IMR-90 (cell line): ENCODE measurements at regions not wholly inside any gene's neighbourhood (a gene's known extent, or its start where the extent isn't known, plus 50 kb on each side); places are given as distances from the start of the nearest gene placed in this dataset.

Source experiments
- ATAC-seq: fragments of 200-7000 bp; cut with Tn5 transposase; 2 replicates; pipeline ENCODE4 v1.9.1; 2020; ENCODE audit warnings: low read depth, mild to moderate bottlenecking, moderate library complexity
- BruUV-seq: library from RNA; stranded (reverse); fragments of 400-500 nt; replicated peaks from 2 replicates; lab custom pipeline; 2021; lab: Mats Ljungman, UMichigan
- CTCF ChIA-PET: fragments of 300-600 bp; formaldehyde crosslinking; extraction: SDS; loops from one replicate; lab custom pipeline; 2021; ENCODE audit warnings: antibody characterized with exemption; lab: Yijun Ruan, JAX
- POLR2A ChIA-PET: fragments of 300-600 bp; sonication (Branson Sonifier 250); formaldehyde crosslinking; loops from one replicate; lab custom pipeline; 2022; ENCODE audit warnings: antibody characterized with exemption; ENCODE audit not compliant: unreplicated experiment; lab: Charles Lee
- DNase-seq: peaks from one replicate; pipeline ENCODE4 v3.0.0; 2013
- H2AFZ ChIP-seq: replicated peaks from 2 replicates; pipeline ENCODE3; 2013; ENCODE audit warnings: low read length, mild to moderate bottlenecking; ENCODE audit not compliant: poor library complexity
- H2AK5ac ChIP-seq: 2 replicates; pipeline ENCODE4 v1.6.1; 2013; ENCODE audit warnings: low read depth, low read length, inconsistent platforms
- H2AK9ac ChIP-seq: replicated peaks from 2 replicates; pipeline ENCODE3; 2013; ENCODE audit warnings: mild to moderate bottlenecking, low read depth, low read length, moderate library complexity; ENCODE audit not compliant: poor library complexity
- H2BK120ac ChIP-seq: 2 replicates; pipeline ENCODE4 v1.6.1; 2013; ENCODE audit warnings: low read depth, low read length, inconsistent platforms
- H2BK15ac ChIP-seq: 3 replicates; pipeline ENCODE4 v1.6.1; 2013; ENCODE audit warnings: low read depth, low read length, inconsistent platforms
- H2BK20ac ChIP-seq: 2 replicates; pipeline ENCODE4 v1.6.1; 2013; ENCODE audit warnings: low read depth, mild to moderate bottlenecking, inconsistent platforms, low read length, moderate library complexity
- H2BK5ac ChIP-seq: 2 replicates; pipeline ENCODE4 v1.6.1; 2013; ENCODE audit warnings: mild to moderate bottlenecking, low read depth, low read length, inconsistent platforms; ENCODE audit not compliant: poor library complexity, severe bottlenecking
- H3K14ac ChIP-seq: replicated peaks from 2 replicates; pipeline ENCODE4 v1.6.1; 2013; ENCODE audit warnings: low read depth, low read length, inconsistent platforms
- H3K18ac ChIP-seq: 2 replicates; pipeline ENCODE4 v1.6.1; 2013; ENCODE audit warnings: low read depth, low read length, control low read depth
- H3K23ac ChIP-seq: 2 replicates; pipeline ENCODE4 v1.6.1; 2013; ENCODE audit warnings: low read depth, low read length, inconsistent platforms
- H3K27ac ChIP-seq: 2 replicates; pipeline ENCODE4 v1.5.1; 2013; ENCODE audit warnings: mild to moderate bottlenecking, control low read depth, low read length; ENCODE audit not compliant: insufficient read depth
- H3K27me3 ChIP-seq: 2 replicates; pipeline ENCODE4 v1.6.1; 2013; ENCODE audit warnings: low read length; ENCODE audit not compliant: control insufficient read depth, insufficient read depth
- H3K36me3 ChIP-seq: 2 replicates; pipeline ENCODE4 v1.6.1; 2013; ENCODE audit warnings: low read length, mixed read lengths; ENCODE audit not compliant: control insufficient read depth, insufficient read depth
- H3K4ac ChIP-seq: 2 replicates; pipeline ENCODE4 v1.6.1; 2013; ENCODE audit warnings: low read depth, low read length, inconsistent platforms
- H3K4me1 ChIP-seq: 2 replicates; pipeline ENCODE4 v1.6.1; 2013; ENCODE audit warnings: low read length, mixed read lengths; ENCODE audit not compliant: control insufficient read depth, insufficient read depth
- H3K4me2 ChIP-seq: 2 replicates; pipeline ENCODE4 v1.6.1; 2013; ENCODE audit warnings: low read depth, mild to moderate bottlenecking, control low read depth, low read length, moderate library complexity
- H3K4me3 ChIP-seq: 2 replicates; pipeline ENCODE4 v1.5.1; 2013; ENCODE audit warnings: low read depth, mild to moderate bottlenecking, control low read depth, low read length, moderate library complexity; ENCODE audit not compliant: insufficient read depth
- H3K56ac ChIP-seq: 2 replicates; pipeline ENCODE4 v1.6.1; 2013; ENCODE audit warnings: low read length, inconsistent platforms; ENCODE audit not compliant: insufficient read depth; ENCODE audit errors: extremely low read depth
- H3K79me1 ChIP-seq, 2 experiments: 2 replicates each; pipeline ENCODE4 v1.6.1; 2013; ENCODE audit warnings: low read length in 2 of 2, inconsistent platforms in 1 of 2, low read depth in 1 of 2
- H3K9ac ChIP-seq: 2 replicates; pipeline ENCODE4 v1.6.1; 2013; ENCODE audit warnings: low read depth, low read length, control low read depth
- H3K9me1 ChIP-seq: 2 replicates; pipeline ENCODE4 v1.6.1; 2013; ENCODE audit warnings: low read length, inconsistent platforms; ENCODE audit not compliant: insufficient read depth
- H3K9me3 ChIP-seq: 2 replicates; pipeline ENCODE4 v1.6.1; 2013; ENCODE audit warnings: low read length; ENCODE audit not compliant: control insufficient read depth, insufficient read depth
- H4K20me1 ChIP-seq: 2 replicates; pipeline ENCODE4 v1.6.1; 2013; ENCODE audit warnings: low read length, inconsistent platforms; ENCODE audit not compliant: insufficient read depth
- H4K5ac ChIP-seq: 2 replicates; pipeline ENCODE4 v1.6.1; 2013; ENCODE audit warnings: mild to moderate bottlenecking, low read depth, low read length, control low read depth
- H4K8ac ChIP-seq, 2 experiments: 2 replicates each; pipeline ENCODE4 v1.6.1; 2013; ENCODE audit warnings: low read depth in 2 of 2, low read length in 2 of 2, control low read depth in 1 of 2, inconsistent platforms in 1 of 2
- H4K91ac ChIP-seq: 2 replicates; pipeline ENCODE4 v1.6.1; 2013; ENCODE audit warnings: low read depth, low read length, inconsistent platforms; ENCODE audit not compliant: insufficient read depth
- FOS ChIP-seq: fragments of 150-350 bp; IDR thresholded peaks from 2 replicates; pipeline ENCODE4 v1.6.1; 2016; ENCODE audit warnings: low read depth, low read length
- MXI1 ChIP-seq: IDR thresholded peaks from 2 replicates; pipeline ENCODE4 v1.6.1; 2012; ENCODE audit warnings: low read depth, mild to moderate bottlenecking, low read length, moderate library complexity, borderline replicate concordance
- NFE2L2 ChIP-seq: fragments of 150-350 bp; IDR thresholded peaks from 2 replicates; pipeline ENCODE4 v1.6.1; 2016; ENCODE audit warnings: low read depth, mild to moderate bottlenecking, low read length
- RCOR1 ChIP-seq: IDR thresholded peaks from 2 replicates; pipeline ENCODE4 v1.6.1; 2012; ENCODE audit warnings: mild to moderate bottlenecking, low read length, improper control_type of control experiment; ENCODE audit not compliant: insufficient replicate concordance
- SMC3 ChIP-seq: fragments of 150-350 bp; IDR thresholded peaks from 2 replicates; pipeline ENCODE4 v1.6.1; 2016; ENCODE audit warnings: low read depth, mild to moderate bottlenecking, antibody characterized with exemption, low read length, moderate library complexity
- dilution Hi-C: fragments of 300-500 bp; cut with HindIII; formaldehyde crosslinking; loops from one replicate; pipeline ENCODE4 v1.14.3; 2018; ENCODE audit warnings: low sequenced_read_pairs; ENCODE audit not compliant: unreplicated experiment
- in situ Hi-C: fragments of 300-500 bp; cut with MboI; formaldehyde crosslinking; loops from 3 replicates; pipeline ENCODE4 v1.14.3; 2019; ENCODE audit warnings: low sequenced_read_pairs, inconsistent platforms, mixed read lengths
- intact Hi-C: fragments of 100-400 bp; cut with micrococcal nuclease; formaldehyde crosslinking; loops from 2 replicates; pipeline ENCODE4 v1.10.0; 2022

GRCh38 chr6:138685781-138686180 is 87.8 kb upstream of the CCDC28A start:
- no peak overlapping the region for H3K23ac ChIP-seq
- no peak overlapping the region for H2AFZ ChIP-seq
- in situ Hi-C loops: loop anchor here (5.0 kb wide), 1 partner anchor 93 kb away; no protein-coding TSS in a partner anchor
- no peaks in the 10 kb centered on the region for H3K36me3 ChIP-seq
- dilution Hi-C loops: no loop called here
- no peak overlapping the region for H3K4me3 ChIP-seq
- no peak overlapping the region for H3K4ac ChIP-seq
- H2BK120ac ChIP-seq: no peak overlapping the region
- H3K56ac ChIP-seq: no peak overlapping the region
- no peak overlapping the region for H3K4me2 ChIP-seq
- no peak overlapping the region for H2BK15ac ChIP-seq
- H4K91ac ChIP-seq: no peak overlapping the region
- POLR2A ChIA-PET: no interaction called here
- no peaks in the 10 kb centered on the region for H3K9me3 ChIP-seq
- H3K9ac ChIP-seq: no peak overlapping the region
- no peak overlapping the region for H2AK5ac ChIP-seq
- H3K18ac ChIP-seq: no peak overlapping the region
- DNase-seq (no peak), ATAC-seq (no peak)
- no peaks in the 10 kb centered on the region for H3K27me3 ChIP-seq
- H4K20me1 ChIP-seq: no peaks in the 10 kb centered on the region
- H2AK9ac ChIP-seq: no peak overlapping the region
- H3K27ac ChIP-seq: no peak overlapping the region
- H4K8ac ChIP-seq: no peak overlapping the region
- BruUV-seq: no TSS peak
- no peak overlapping the region for H4K5ac ChIP-seq
- peaks cover 5% of the 10 kb centered on the region for H3K9me1 ChIP-seq
- H3K79me1 ChIP-seq: peaks cover 33 to 59% of the 10 kb centered on the region in 2 experiments
- CTCF ChIA-PET: no interaction called here
- TF ChIP-seq MXI1 (no peak), FOS (no peak), RCOR1 (no peak), NFE2L2 (no peak), SMC3 (no peak)
- H2BK20ac ChIP-seq: no peak overlapping the region
- H3K14ac ChIP-seq: no peak overlapping the region
- intact Hi-C loops: no loop called here
- H2BK5ac ChIP-seq: no peak overlapping the region
- peaks cover 8% of the 10 kb centered on the region for H3K4me1 ChIP-seq
